ENCODE measurements at regions not wholly inside any gene's neighbourhood (a gene's known extent, or its start where the extent isn't known, plus 50 kb on each side); places are given as distances from the start of the nearest gene placed in this dataset.

DNA sequence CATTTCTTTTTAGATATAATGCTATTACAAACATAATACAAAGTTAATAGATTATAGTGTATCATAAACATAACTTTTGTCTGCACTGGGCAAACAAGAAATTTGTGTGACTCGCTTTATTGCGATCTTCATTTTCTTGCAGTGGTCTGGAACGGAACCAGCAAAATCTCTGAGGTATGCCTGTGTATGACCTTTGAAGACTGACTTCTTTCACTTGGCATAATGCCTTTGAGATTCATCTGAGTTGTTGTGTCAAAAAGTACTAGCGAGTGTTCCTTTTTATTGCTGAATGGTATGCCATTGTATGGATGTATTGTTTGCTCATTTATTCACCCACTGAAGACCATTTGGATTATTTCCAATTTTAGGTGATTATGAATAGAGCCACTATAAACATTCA is 69.2 kb downstream of the TANC2 start:
- TF ChIP-seq POLR2AphosphoS5 (IDR thresholded peaks at IDR 0.05) (no peak), CTCF (IDR thresholded peaks at IDR 0.05) (no peak)
